HG03571 (cell line): ENCODE measurements at regions not wholly inside any gene's neighbourhood (a gene's known extent, or its start where the extent isn't known, plus 50 kb on each side); places are given as distances from the start of the nearest gene placed in this dataset.
"Not testable (repeated sequence)": the region's sequence is repeated elsewhere in the genome, so short reads cannot be mapped to it uniquely, and the experiment has no call there.

ENCODE experiments used
- ATAC-seq: cut with Tn5 transposase; IDR thresholded peaks from one replicate; pipeline ENCODE4 v1.9.1; 2021; ENCODE audit not compliant: unreplicated experiment

GRCh38 chr1:72969461-72969860, 687.1 kb upstream of the NEGR1 start:
- ATAC-seq, result no peak

- ATAC-seq, result no peak
These were observed 672.6 kb upstream of the NEGR1 start for GRCh38 chr1:72954943-72955342.

GRCh38 chr1:72950900-72951299, 668.6 kb upstream of the NEGR1 start:
- ATAC-seq, result not testable (repeated sequence)

- ATAC-seq, result no peak
These were observed 664.7 kb upstream of the NEGR1 start for GRCh38 chr1:72946903-72947499.

- ATAC-seq, result no peak
These were observed 659.7 kb upstream of the NEGR1 start for GRCh38 chr1:72942008-72942407.

GRCh38 chr1:72938408-72938807, 656.1 kb upstream of the NEGR1 start:
- no peak for ATAC-seq

- no peak for ATAC-seq
These were observed 655.6 kb upstream of the NEGR1 start for GRCh38 chr1:72937905-72938304.

GRCh38 chr1:72936942-72937341, 654.6 kb upstream of the NEGR1 start:
- ATAC-seq, result no peak

- no peak for ATAC-seq
These were observed 653.9 kb upstream of the NEGR1 start for GRCh38 chr1:72936151-72936740.

- no peak for ATAC-seq
These were observed 649.7 kb upstream of the NEGR1 start for GRCh38 chr1:72932025-72932424.

GRCh38 chr1:72930528-72930927, 648.2 kb upstream of the NEGR1 start:
- no peak for ATAC-seq

- no peak for ATAC-seq
These were observed 636.6 kb upstream of the NEGR1 start for GRCh38 chr1:72918940-72919339.

GRCh38 chr1:72917920-72918319, 635.6 kb upstream of the NEGR1 start:
- no peak for ATAC-seq

GRCh38 chr1:72915581-72915980, 633.2 kb upstream of the NEGR1 start:
- no peak for ATAC-seq

- ATAC-seq, result no peak
These were observed 629.3 kb upstream of the NEGR1 start for GRCh38 chr1:72911656-72912055.

GRCh38 chr1:72896256-72896655, 613.9 kb upstream of the NEGR1 start:
- ATAC-seq, result no peak

GRCh38 chr1:72892461-72892860, 610.1 kb upstream of the NEGR1 start:
- no peak for ATAC-seq

GRCh38 chr1:72891976-72892375, 609.6 kb upstream of the NEGR1 start:
- ATAC-seq, result no peak

GRCh38 chr1:72885841-72886240, 603.5 kb upstream of the NEGR1 start:
- ATAC-seq, result no peak

GRCh38 chr1:72885017-72885416, 602.7 kb upstream of the NEGR1 start:
- no peak for ATAC-seq

- ATAC-seq, result no peak
These were observed 587.5 kb upstream of the NEGR1 start for GRCh38 chr1:72869873-72870272.

GRCh38 chr1:72869441-72869840, 587.1 kb upstream of the NEGR1 start:
- ATAC-seq, result no peak

- ATAC-seq, result no peak
These were observed 569.3 kb upstream of the NEGR1 start for GRCh38 chr1:72851597-72851996.
